Cardiac muscle cell (in vitro differentiated cells and primary cell): ENCODE measurements at regions not wholly inside any gene's neighbourhood (a gene's known extent, or its start where the extent isn't known, plus 50 kb on each side); places are given as distances from the start of the nearest gene placed in this dataset.

Source experiments
- DNase-seq, 2 donors: peaks; one replicate each; pipeline versions ENCODE4 v3.0.0 to v3.0.0-alpha.2; 2010 to 2017; ENCODE audit warnings: low read depth in 1 of 2, low spot score in 1 of 2
- H3K27ac ChIP-seq: fragments of 200-600 bp; sonication (generic); 2 replicates; pipeline ENCODE4 v1.5.1; 2016
- H3K27me3 ChIP-seq: fragments of 200-600 bp; sonication (generic); 2 replicates; pipeline ENCODE4 v1.6.0; 2016; ENCODE audit warnings: control low read depth
- H3K36me3 ChIP-seq: fragments of 200-600 bp; sonication (generic); 2 replicates; pipeline ENCODE4 v1.5.1; 2016; ENCODE audit warnings: control low read depth
- H3K4me1 ChIP-seq: fragments of 200-600 bp; sonication (generic); 2 replicates; pipeline ENCODE4 v1.8.1; 2017; ENCODE audit warnings: low read depth, mild to moderate bottlenecking, mixed run types
- H3K4me3 ChIP-seq: fragments of 200-600 bp; sonication (generic); 2 replicates; pipeline ENCODE4 v1.5.1; 2016; ENCODE audit warnings: mild to moderate bottlenecking
- H3K9me3 ChIP-seq: fragments of 200-600 bp; sonication (generic); 2 replicates; pipeline ENCODE4 v1.5.1; 2017; ENCODE audit warnings: low read depth, mild to moderate bottlenecking, control low read depth
- CTCF ChIP-seq: IDR thresholded peaks from 2 replicates; pipeline ENCODE4 v1.5.1; 2012; ENCODE audit warnings: low read depth, mild to moderate bottlenecking, low read length

GRCh38 chr10:117718986-117719920 lies 176.7 kb downstream of the EMX2 start:
- DNase-seq: no peak
- TF ChIP-seq CTCF: no peak
- no peaks in the 10 kb centered on the region for H3K36me3 ChIP-seq
- H3K9me3 ChIP-seq: no peaks in the 10 kb centered on the region
- H3K27me3 ChIP-seq: peaks cover 3% of the 10 kb centered on the region
- H3K4me3 ChIP-seq: no peak overlapping the region
- no peaks in the 10 kb centered on the region for H3K4me1 ChIP-seq
- no peak overlapping the region for H3K27ac ChIP-seq

DNA sequence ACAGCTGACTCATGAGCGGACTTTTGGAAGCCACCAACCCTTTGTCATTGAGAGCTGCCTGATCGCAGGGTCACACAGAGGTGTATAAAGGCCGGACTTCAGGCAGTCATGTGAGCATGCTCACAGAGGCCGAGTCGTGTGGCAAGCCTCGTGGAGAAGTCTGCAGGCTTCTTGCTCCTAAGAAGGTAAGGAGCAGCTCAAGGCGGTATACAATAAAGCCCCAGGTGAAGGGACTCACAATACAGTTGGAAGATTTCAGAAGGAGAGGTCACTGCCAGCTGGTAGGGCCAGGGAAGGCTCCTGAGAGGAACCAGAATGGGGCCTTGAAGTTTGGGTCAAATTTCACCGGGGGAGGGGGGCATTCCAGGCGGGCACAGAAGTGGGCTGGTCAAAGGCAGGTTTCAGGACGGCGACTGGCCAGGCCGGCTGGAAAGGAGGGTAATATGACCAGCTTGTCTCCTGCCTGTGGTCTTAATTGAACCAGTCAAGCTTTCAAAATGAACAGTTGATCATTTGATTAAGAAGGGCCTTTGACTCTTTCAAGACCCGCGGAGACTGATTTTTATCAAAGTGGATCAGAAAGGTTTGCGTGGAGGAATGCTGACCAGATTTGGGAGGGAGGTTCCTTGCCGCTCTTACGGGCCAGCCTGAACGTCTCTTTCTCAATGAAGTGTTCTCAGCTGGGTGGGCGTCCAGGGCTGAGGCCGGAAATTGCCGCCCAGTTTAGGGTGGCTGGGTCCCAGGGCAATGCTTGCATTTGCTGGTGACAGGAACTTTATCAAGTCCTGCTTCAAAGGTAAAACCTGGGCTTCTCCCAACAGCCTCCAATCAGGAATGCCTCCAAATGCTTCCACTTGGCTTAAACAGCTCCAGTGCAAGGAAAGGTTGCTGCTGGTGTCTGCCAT lies 178.6 kb downstream of the EMX2 start:
- Histone ChIP-seq H3K36me3 (no peaks in the 10 kb centered on the region), H3K4me1 (no peaks in the 10 kb centered on the region), H3K4me3 (no peak overlapping the region), H3K9me3 (no peaks in the 10 kb centered on the region), H3K27ac (no peak overlapping the region), H3K27me3 (peaks cover 6% of the 10 kb centered on the region)
- no peak for TF ChIP-seq CTCF
- DNase-seq: peak in 1 of 2 donors; percentile 48

- no peak for DNase-seq
- no peak for TF ChIP-seq CTCF
- no peak overlapping the region for H3K4me3 ChIP-seq
These were observed 179.3 kb downstream of the EMX2 start for GRCh38 chr10:117721873-117722272.

GRCh38 chr10:117723343-117723742 lies 180.8 kb downstream of the EMX2 start:
- no peak for DNase-seq
- H3K4me1 ChIP-seq: no peaks in the 10 kb centered on the region
- no peak overlapping the region for H3K27ac ChIP-seq
- TF ChIP-seq CTCF: no peak
- H3K4me3 ChIP-seq: no peak overlapping the region
- H3K9me3 ChIP-seq: no peaks in the 10 kb centered on the region
- no peaks in the 10 kb centered on the region for H3K36me3 ChIP-seq
- H3K27me3 ChIP-seq: peaks cover 16% of the 10 kb centered on the region

More at GRCh38 chr10:117721873-117722272, 179.3 kb downstream of the EMX2 start:
- Histone ChIP-seq H3K9me3 (no peaks in the 10 kb centered on the region), H3K27me3 (peaks cover 6% of the 10 kb centered on the region), H3K4me1 (no peaks in the 10 kb centered on the region), H3K36me3 (no peaks in the 10 kb centered on the region), H3K27ac (no peak overlapping the region)

- TF ChIP-seq CTCF: no peak
These were observed 183.4 kb downstream of the EMX2 start for GRCh38 chr10:117725993-117726392.

More at GRCh38 chr10:117725993-117726392, 183.4 kb downstream of the EMX2 start:
- H3K27me3 ChIP-seq: peaks cover 42% of the 10 kb centered on the region
- H3K27ac ChIP-seq: no peak overlapping the region
- no peaks in the 10 kb centered on the region for H3K4me1 ChIP-seq
- no peak overlapping the region for H3K4me3 ChIP-seq
- H3K36me3 ChIP-seq: no peaks in the 10 kb centered on the region
- H3K9me3 ChIP-seq: no peaks in the 10 kb centered on the region
- no peak for DNase-seq
